Activated naive CD4-positive, alpha-beta T cell treated with anti-CD3 and anti-CD28 coated beads, Interleukin-2, amount 50 U/mL, for 16 hours (primary cell): ENCODE measurements at regions not wholly inside any gene's neighbourhood (a gene's known extent, or its start where the extent isn't known, plus 50 kb on each side); places are given as distances from the start of the nearest gene placed in this dataset.
"Not testable (repeated sequence)": the region's sequence is repeated elsewhere in the genome, so short reads cannot be mapped to it uniquely, and the experiment has no call there.

Source experiments
- DNase-seq: peaks from one replicate; pipeline ENCODE4 v3.0.0-alpha.2; 2020

DNA sequence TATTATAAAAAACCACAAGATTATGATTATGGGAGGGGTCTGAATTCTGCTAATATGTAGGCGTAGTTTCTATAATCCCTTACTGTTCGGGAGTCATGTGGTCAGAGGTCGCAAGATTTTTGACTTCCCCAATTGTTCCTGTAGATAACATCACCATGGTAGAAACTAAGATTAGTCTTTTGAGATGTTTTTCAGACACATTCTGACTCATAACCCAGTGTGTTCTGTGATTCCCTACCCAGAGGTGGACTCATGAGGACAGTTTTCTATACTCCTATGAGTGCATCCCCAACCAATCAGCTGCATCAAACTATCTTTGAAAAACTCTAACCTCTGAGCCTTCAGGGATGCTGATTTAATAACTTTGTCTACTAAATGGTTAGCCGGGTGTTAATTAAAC, 175.5 kb downstream of the RFPL4B start:
- no peak for DNase-seq

DNA sequence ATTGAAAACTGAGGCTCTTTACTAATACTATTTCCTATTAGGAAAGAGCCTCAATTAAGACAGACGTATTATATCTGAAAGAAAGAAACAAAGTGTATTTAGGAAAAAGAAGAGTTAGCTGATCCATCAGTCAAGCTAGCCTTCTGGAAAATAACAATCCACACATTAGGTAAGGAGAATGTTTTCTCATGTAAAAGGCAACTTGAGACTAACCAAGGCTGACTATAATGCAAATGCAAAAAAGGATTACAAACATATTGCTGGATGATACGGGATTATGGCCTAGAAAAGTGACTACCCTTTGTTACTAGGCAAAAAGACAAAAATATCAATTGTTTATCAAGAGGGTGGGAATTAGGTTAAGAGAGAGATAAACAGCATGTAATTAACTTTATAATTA, 176.9 kb downstream of the RFPL4B start:
- DNase-seq: no peak

GRCh38 chr6:112525749-112526148, 178.6 kb downstream of the RFPL4B start:
- no peak for DNase-seq

GRCh38 chr6:112526594-112526993, 179.5 kb downstream of the RFPL4B start:
- no peak for DNase-seq

GRCh38 chr6:112528306-112528705, 181.2 kb downstream of the RFPL4B start:
- not testable (repeated sequence) for DNase-seq

DNA sequence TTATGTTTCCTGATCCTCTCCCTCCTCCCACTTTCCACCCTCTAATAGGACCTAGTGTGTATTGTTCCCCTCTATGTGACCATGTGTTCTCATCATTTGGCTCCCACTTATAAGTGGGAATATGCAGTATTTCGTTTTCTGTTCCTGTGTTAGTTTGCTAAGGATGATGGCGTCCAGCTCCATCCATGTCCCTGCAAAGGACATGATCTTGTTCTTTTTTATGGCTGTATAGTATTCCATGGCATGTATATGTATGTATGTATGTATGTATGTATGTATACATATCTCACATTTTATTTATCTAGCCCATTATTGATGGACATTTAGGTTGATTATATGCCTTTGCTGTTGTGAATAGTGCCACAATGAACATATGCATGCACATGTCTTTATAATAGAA, 188.7 kb downstream of the RFPL4B start:
- DNase-seq: no peak

- DNase-seq: no peak
These were observed 192.2 kb downstream of the RFPL4B start for GRCh38 chr6:112539355-112539754.

- DNase-seq: not testable (repeated sequence)
These were observed 194.7 kb downstream of the RFPL4B start for GRCh38 chr6:112541847-112542246.

- not testable (repeated sequence) for DNase-seq
These were observed 200.4 kb downstream of the RFPL4B start for GRCh38 chr6:112547321-112548085.

- DNase-seq: no peak
These were observed 202.6 kb downstream of the RFPL4B start for GRCh38 chr6:112549749-112550148.

- DNase-seq: no peak
These were observed 210.3 kb downstream of the RFPL4B start for GRCh38 chr6:112557435-112557834.

DNA sequence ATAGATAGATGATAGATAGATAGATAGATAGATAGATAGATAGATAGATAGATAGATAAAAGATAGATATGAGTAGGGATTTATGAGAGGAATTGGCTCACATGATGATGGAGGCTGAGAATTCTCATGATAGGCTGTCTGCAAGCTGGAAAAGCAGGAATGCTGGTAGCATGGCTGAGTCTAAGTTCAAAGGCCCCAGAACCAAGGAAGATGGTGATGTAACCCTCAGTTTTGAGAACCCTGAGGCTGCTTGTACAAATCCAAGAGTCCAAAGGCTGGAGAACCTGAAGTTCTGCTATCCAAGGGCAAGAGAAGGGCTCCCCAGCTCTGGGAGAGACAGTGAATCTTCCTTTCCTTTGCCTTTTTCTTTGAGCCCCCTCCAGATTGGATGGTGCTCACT, 210.8 kb downstream of the RFPL4B start:
- DNase-seq: no peak

DNA sequence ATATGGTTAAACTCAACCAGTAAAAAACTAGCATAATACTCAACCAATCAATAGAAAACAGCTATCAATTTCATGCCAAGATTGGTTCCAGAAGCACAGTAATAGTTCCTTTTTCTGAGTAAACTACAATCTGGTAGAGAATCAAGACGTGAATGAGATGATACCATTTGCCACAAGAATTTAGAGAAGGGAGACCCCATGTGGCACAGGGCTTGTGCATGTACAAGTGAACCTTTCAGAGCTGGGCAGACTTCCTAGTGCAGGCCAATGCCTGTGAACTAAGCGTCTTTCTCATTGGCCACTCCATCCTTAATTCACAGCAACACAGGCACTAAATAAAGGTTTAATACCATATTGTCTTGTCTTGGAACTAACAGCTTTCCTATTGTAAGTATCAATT, 213.5 kb downstream of the RFPL4B start:
- DNase-seq: no peak

DNA sequence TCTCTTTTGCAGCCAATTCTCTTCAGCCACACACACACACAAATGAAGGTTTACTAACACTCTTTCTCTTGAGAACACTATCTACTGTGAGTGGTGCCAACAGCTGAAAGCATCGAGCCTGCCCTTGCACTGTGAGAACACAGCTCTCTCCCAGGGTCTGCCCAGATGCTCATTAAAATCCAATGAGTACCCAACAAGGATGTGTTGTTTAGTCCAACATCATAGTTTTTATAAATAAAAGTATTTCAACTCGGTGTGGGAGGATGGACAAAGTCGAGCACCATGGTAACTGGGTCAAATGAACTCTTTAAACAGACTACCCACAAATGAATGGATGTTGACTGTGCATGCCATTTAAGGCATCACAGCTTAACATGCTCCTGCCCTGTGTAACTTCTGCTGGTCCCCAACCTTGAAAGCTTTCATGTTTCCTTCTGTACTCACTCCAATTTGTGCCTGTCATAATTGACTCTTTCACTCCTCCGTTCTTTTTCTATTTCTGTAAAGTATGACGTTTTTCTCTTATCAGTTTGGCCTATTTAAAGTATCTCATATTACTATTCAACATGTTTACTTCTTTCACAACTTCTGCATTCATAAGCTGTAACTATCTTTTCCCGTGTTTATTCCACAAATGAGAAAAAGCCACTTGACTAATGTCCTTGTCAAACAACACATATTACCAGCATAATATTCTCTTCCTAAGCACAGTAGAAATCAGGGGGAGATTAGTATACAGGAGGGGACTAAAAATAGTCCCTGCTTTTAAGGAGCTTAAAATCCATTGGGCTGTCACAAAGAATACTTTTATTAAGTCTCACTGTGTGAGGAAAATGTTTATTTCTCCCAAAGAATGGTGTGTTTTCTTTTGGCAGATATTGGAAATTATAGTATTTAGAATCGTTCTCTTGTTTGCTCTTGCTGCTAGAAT, 215.4 kb downstream of the RFPL4B start:
- DNase-seq: no peak

DNA sequence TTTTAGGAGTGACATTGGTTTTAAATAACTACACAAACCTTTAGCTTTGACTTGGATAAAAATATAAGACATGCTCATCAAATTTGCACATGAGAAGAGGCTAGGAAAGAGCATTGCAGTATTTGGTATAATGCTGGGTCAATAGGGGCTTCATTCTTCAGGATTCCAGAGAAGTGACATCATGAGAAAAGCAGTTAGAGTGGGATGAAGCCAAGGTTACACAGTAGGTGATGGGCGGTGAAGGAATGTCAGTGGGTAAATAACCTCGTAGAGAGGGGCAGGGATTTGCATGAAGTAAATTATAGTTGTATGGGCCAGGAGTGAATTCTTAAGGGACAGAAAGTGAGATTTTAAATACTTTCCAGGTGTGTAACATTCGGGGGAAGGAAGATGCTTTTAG, 216.2 kb downstream of the RFPL4B start:
- DNase-seq: no peak

- no peak for DNase-seq
These were observed 220.9 kb downstream of the RFPL4B start for GRCh38 chr6:112568066-112568465.

- DNase-seq: no peak
These were observed 224.5 kb downstream of the RFPL4B start for GRCh38 chr6:112571488-112572270.

GRCh38 chr6:112574190-112574589, 227.1 kb downstream of the RFPL4B start:
- DNase-seq: no peak

DNA sequence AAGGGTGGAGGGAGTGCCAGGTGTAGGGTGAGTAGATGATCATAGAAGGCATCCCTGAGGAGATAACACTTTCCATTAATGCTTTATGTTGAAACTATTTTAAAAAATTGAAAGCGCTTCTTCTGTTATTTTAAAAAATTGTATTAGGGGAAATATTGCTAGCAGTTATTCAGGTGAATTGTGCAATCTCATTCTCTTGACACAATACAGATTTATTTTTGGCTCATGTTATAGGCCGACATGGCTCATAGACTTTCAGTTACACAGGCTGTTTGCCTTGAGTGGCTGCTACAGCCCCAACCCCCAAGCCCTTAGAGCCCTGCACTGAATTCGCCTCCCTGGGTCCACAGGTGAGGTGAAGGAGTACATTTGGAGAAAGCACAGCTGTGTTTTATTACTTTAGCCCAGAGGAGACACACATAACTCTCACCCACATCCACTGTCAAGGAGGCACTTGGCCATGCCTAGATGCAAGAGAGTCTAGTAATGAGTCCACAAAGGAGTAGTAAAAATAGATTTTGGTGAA, 228.2 kb downstream of the RFPL4B start:
- no peak for DNase-seq

DNA sequence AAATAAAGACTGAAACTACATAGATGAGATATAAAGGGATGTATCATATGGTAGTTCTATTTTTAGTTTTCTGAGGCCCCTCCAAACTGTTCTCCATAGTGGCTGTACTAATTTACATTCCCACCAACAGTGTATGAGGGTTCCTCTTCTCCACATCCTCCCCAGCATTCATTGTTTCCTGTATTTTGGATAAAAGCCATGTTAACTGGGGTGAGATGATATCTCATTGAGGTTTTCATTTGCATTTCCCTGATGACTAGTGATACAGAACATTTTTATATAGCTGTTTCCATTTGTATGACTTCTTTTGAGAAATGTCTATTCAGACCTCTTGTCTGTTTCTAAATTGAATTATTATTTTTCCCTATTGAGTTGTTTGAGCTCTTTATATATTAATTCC, 229.3 kb downstream of the RFPL4B start:
- DNase-seq: no peak

DNA sequence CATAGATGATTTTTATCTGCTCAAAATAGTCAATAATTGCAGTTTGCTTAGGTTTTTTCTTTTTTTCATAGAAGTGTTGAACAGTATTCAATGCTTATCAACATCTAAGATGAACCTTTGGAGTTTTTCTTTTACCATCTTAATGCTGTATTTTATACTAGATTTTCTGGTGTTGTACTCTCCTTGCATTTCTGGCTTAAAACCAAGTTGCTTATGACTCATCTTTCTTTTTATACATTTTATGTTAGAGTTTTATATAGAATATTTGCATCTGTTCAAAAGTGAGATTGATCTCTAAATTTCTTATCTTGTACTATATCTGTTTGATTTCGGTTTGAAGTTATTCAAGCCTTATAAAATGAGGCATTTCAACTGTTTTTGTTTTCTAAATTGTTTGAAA, 232.5 kb downstream of the RFPL4B start:
- no peak for DNase-seq

- DNase-seq: no peak
These were observed 233.9 kb downstream of the RFPL4B start for GRCh38 chr6:112581015-112581414.

DNA sequence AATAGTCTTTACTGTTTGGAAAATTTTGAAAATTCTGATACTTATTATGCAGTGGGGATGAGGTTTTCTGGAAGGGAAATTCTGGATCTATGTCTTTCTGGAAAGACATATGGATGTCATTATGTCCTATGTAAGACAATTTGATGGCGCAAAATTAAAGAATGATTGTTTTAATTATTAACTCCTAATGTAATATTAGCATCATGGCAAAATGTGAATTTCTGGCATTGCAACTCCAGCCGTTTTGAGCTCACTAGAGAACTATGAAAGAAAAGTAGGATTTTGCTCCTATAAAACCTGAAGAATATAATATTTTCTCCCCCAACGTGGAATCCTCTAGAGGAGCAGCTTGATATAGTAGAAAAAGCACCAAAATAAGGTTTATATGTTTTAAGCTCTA, 243.2 kb downstream of the RFPL4B start:
- no peak for DNase-seq
